ENCODE measurements at regions not wholly inside any gene's neighbourhood (a gene's known extent, or its start where the extent isn't known, plus 50 kb on each side); places are given as distances from the start of the nearest gene placed in this dataset.

- TF ChIP-seq CTCF (IDR thresholded peaks at IDR 0.05) = no peak
- TF ChIP-seq EZH2 (IDR thresholded peaks at IDR 0.05; ENCODE audit: borderline replicate concordance, insufficient read depth, low read depth, low read length, poor library complexity, severe bottlenecking) = no peak
Observed at GRCh38 chr12:126428769-126429168, 1363.5 kb downstream of the AACS start.

Data from B cell (primary cell).